ENCODE measurements at regions not wholly inside any gene's neighbourhood (a gene's known extent, or its start where the extent isn't known, plus 50 kb on each side); places are given as distances from the start of the nearest gene placed in this dataset.

GRCh38 chr14:104438166-104438887 lies 141.2 kb upstream of the C14orf180 start:
- TF ChIP-seq CTCF (conservative IDR thresholded peaks at IDR 0.05; ENCODE audit: low read depth, low read length): no peak
- TF ChIP-seq EZH2 (IDR thresholded peaks at IDR 0.05; ENCODE audit: borderline replicate concordance, low read depth, low read length, poor library complexity, severe bottlenecking): no peak
